ENCODE measurements at regions not wholly inside any gene's neighbourhood (a gene's known extent, or its start where the extent isn't known, plus 50 kb on each side); places are given as distances from the start of the nearest gene placed in this dataset.

DNA sequence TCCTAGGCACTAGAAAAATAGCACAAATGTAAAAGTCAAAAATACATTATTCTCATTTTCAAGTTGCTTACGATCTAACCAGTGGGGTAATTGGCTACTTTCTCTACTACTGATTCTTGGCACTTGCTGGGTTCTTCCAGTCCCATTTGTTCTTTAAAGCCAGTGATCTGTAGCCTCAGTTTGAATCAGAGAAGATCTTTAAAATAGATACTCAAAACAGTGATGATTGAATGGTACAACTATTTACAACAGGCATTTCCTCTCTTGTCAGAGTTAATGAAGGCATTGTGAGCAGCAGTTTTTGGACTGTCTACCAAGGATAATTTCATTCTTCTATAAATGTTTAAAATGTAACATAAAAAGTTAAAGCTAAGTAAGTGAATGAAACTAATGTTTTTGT, 128.3 kb upstream of the FSIP2 start:
- in situ Hi-C loops (cut with HindIII; ENCODE audit: low pct_unique_long_range_greater_than_20kb, low sequenced_read_pairs) (no loop called here), intact Hi-C loops (cut with micrococcal nuclease; ENCODE audit: unreplicated experiment) (loop anchor here (10.0 kb wide), 1 partner anchor 644 kb away; no protein-coding TSS in a partner anchor)
- Histone ChIP-seq H3K27ac (ENCODE audit: low read length) (no peak overlapping the region), H3K4me1 (ENCODE audit: control insufficient read depth, insufficient read depth, low read length) (no peaks in the 10 kb centered on the region), H3K4me3 (ENCODE audit: low read depth in 2 of 2, low read length in 2 of 2) (no peak overlapping the region), H3K27me3 (ENCODE audit: control insufficient read depth, insufficient read depth, low read length) (no peaks in the 10 kb centered on the region), H3K36me3 (ENCODE audit: control insufficient read depth, insufficient read depth, low read length) (no peaks in the 10 kb centered on the region), H3K9me3 (ENCODE audit: control insufficient read depth, insufficient read depth, low read depth, low read length) (no peaks in the 10 kb centered on the region)
- ChIA-PET CTCF (no interaction called here), POLR2A (no interaction called here)
- DNase-seq (ENCODE audit: low read depth, low spot score) (no peak), ATAC-seq (no peak)
- no TSS peak for BruUV-seq (replicated peaks)
- TF ChIP-seq TCF7L2 (IDR thresholded peaks at IDR 0.05; ENCODE audit: low read depth, low read length) = no peak
- TF ChIP-seq SIN3A (IDR thresholded peaks at IDR 0.05; ENCODE audit: borderline replicate concordance, insufficient read depth, low read depth, low read length) = no peak
- TF ChIP-seq, protein P1, sequence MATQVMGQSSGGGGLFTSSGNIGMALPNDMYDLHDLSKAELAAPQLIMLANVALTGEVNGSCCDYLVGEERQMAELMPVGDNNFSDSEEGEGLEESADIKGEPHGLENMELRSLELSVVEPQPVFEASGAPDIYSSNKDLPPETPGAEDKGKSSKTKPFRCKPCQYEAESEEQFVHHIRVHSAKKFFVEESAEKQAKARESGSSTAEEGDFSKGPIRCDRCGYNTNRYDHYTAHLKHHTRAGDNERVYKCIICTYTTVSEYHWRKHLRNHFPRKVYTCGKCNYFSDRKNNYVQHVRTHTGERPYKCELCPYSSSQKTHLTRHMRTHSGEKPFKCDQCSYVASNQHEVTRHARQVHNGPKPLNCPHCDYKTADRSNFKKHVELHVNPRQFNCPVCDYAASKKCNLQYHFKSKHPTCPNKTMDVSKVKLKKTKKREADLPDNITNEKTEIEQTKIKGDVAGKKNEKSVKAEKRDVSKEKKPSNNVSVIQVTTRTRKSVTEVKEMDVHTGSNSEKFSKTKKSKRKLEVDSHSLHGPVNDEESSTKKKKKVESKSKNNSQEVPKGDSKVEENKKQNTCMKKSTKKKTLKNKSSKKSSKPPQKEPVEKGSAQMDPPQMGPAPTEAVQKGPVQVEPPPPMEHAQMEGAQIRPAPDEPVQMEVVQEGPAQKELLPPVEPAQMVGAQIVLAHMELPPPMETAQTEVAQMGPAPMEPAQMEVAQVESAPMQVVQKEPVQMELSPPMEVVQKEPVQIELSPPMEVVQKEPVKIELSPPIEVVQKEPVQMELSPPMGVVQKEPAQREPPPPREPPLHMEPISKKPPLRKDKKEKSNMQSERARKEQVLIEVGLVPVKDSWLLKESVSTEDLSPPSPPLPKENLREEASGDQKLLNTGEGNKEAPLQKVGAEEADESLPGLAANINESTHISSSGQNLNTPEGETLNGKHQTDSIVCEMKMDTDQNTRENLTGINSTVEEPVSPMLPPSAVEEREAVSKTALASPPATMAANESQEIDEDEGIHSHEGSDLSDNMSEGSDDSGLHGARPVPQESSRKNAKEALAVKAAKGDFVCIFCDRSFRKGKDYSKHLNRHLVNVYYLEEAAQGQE (IDR thresholded peaks at IDR 0.05; ENCODE audit: insufficient read depth in 1 of 2, low read depth in 2 of 2, low read length in 1 of 2) = no peak
- TF ChIP-seq POLR2AphosphoS5 (IDR thresholded peaks at IDR 0.05; ENCODE audit: low read depth, low read length) = no peak
- TF ChIP-seq, protein P2, sequence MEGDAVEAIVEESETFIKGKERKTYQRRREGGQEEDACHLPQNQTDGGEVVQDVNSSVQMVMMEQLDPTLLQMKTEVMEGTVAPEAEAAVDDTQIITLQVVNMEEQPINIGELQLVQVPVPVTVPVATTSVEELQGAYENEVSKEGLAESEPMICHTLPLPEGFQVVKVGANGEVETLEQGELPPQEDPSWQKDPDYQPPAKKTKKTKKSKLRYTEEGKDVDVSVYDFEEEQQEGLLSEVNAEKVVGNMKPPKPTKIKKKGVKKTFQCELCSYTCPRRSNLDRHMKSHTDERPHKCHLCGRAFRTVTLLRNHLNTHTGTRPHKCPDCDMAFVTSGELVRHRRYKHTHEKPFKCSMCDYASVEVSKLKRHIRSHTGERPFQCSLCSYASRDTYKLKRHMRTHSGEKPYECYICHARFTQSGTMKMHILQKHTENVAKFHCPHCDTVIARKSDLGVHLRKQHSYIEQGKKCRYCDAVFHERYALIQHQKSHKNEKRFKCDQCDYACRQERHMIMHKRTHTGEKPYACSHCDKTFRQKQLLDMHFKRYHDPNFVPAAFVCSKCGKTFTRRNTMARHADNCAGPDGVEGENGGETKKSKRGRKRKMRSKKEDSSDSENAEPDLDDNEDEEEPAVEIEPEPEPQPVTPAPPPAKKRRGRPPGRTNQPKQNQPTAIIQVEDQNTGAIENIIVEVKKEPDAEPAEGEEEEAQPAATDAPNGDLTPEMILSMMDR (IDR thresholded peaks at IDR 0.05) = no peak

DNA sequence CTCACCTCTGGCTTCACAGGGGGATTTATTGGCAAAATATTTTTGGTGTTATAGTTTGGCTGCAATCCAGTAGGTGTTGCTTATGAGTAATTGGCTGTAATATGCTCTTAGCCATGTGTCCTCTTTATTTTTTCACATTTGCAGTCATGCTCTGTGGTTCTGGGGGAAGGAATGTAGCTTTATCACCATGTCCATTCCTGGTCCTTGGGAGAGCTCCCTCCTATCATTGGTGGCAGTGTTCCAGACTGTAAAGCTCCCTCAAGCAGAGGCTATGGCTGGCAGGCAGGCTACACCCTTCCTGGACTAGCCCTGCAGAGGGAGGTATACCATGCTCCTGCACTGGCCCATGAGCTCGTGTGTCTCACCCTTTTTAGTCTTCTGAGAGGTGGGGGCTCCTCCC, 120.0 kb upstream of the FSIP2 start:
- no peaks in the 10 kb centered on the region for H3K4me1 ChIP-seq (ENCODE audit: control insufficient read depth, insufficient read depth, low read length)
- no peaks in the 10 kb centered on the region for H3K36me3 ChIP-seq (ENCODE audit: control insufficient read depth, insufficient read depth, low read length)
- ChIA-PET POLR2A (no interaction called here), CTCF (interaction anchor here (0.6 kb wide), 1 partner anchor 221 kb away, joined by 4 read pairs; no protein-coding TSS in a partner anchor)
- TF ChIP-seq, protein P2 (IDR thresholded peaks at IDR 0.05) = no peak
- TF ChIP-seq SIN3A (IDR thresholded peaks at IDR 0.05; ENCODE audit: borderline replicate concordance, insufficient read depth, low read depth, low read length) (no peak), TCF7L2 (IDR thresholded peaks at IDR 0.05; ENCODE audit: low read depth, low read length) (no peak), POLR2AphosphoS5 (IDR thresholded peaks at IDR 0.05; ENCODE audit: low read depth, low read length) (no peak)
- TF ChIP-seq, protein P1 (IDR thresholded peaks at IDR 0.05; ENCODE audit: insufficient read depth in 1 of 2, low read depth in 2 of 2, low read length in 1 of 2) = no peak
- DNase-seq (ENCODE audit: low read depth, low spot score) = no peak
- intact Hi-C loops (cut with micrococcal nuclease; ENCODE audit: unreplicated experiment) (loop anchor here (10.0 kb wide), 1 partner anchor 636 kb away; no protein-coding TSS in a partner anchor), in situ Hi-C loops (cut with HindIII; ENCODE audit: low pct_unique_long_range_greater_than_20kb, low sequenced_read_pairs) (no loop called here)
- H3K9me3 ChIP-seq (ENCODE audit: control insufficient read depth, insufficient read depth, low read depth, low read length) = no peaks in the 10 kb centered on the region
- no peak overlapping the region for H3K4me3 ChIP-seq (ENCODE audit: low read depth in 2 of 2, low read length in 2 of 2)
- H3K27me3 ChIP-seq (ENCODE audit: control insufficient read depth, insufficient read depth, low read length) = no peaks in the 10 kb centered on the region
- ATAC-seq = no peak
- H3K27ac ChIP-seq (ENCODE audit: low read length) = no peak overlapping the region
- no TSS peak for BruUV-seq (replicated peaks)

All from Panc1 (cell line).